ENCODE measurements at regions not wholly inside any gene's neighbourhood (a gene's known extent, or its start where the extent isn't known, plus 50 kb on each side); places are given as distances from the start of the nearest gene placed in this dataset.

DNA sequence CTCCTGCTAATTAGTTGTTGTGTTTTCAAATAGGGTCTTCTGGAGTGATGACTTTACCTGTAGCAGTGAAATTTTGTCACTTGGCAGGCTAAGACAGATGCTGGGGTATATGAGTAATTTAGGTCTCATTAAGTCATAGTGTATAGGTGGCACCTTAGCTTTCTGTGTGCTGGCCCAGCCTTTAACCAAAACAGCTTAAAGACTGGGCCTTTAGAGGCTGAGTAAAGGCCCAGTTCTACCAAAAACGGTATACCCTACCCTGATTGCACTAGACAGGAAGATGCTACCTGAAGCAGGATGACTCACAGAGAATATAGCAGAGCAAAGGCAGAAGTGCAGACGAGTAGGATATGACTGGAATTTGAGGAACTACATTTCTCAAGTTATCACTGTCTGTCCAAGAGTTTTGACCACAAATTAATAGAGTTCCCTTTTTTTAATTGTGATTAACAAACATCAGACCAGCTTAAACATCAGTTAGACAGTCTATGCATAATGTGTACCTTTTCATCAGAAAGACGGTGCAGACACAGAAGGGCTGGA lies 337.9 kb upstream of the SALL3 start:
- Histone ChIP-seq H3K4me1 (ENCODE audit: control insufficient read depth in 1 of 2, insufficient read depth in 2 of 2, low read length in 2 of 2) (no peaks in the 10 kb centered on the region), H3K9me3 (ENCODE audit: control insufficient read depth in 1 of 2, low read length in 2 of 2) (peaks cover 0 to 2% of the 10 kb centered on the region in 2 donors), H3K9ac (ENCODE audit: low read depth in 1 of 2, low read length in 2 of 2) (no peak overlapping the region), H3K36me3 (ENCODE audit: control insufficient read depth in 1 of 2, insufficient read depth in 2 of 2, low read length in 2 of 2) (no peaks in the 10 kb centered on the region), H3K4me3 (ENCODE audit: low read depth in 1 of 2, low read length in 2 of 2) (no peak overlapping the region), H3K27me3 (ENCODE audit: control insufficient read depth in 1 of 2, insufficient read depth in 2 of 2, low read length in 2 of 2) (no peaks in the 10 kb centered on the region), H3K27ac (ENCODE audit: low read depth, low read length) (no peak overlapping the region)

DNA sequence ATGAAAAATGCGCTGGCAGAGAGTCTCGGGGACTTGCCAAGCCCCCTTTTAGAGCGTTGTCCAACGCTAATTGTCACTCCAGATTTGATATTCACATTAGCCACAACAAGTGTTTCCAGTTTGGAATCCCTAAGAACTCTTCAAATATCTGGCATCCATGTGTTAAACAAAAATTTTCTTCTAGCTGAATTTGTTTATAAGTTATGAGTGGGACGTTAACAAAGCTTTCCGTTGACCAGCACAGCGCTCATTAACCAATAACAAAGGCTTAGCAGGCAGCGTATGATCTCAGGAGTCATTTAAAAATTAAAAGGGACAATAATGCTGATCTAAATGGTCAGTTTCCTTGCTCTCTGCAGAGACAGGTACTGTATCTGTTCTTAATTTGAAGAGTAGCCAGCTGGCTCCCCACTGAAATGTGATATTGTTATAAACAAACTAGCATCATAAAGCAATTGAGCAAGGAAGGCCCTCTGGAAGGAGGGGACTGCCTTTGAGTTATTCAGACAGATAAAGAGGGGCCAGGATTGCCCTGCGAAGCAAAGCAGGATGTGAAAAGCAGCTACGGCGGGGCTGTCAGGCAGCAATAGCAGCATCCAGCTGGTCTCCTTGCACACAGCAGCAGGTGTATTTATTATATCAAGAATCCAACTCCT lies 337.2 kb upstream of the SALL3 start:
- Histone ChIP-seq H3K4me1 (ENCODE audit: control insufficient read depth in 1 of 2, insufficient read depth in 2 of 2, low read length in 2 of 2) (no peaks in the 10 kb centered on the region), H3K27ac (ENCODE audit: low read depth, low read length) (no peak overlapping the region)

DNA sequence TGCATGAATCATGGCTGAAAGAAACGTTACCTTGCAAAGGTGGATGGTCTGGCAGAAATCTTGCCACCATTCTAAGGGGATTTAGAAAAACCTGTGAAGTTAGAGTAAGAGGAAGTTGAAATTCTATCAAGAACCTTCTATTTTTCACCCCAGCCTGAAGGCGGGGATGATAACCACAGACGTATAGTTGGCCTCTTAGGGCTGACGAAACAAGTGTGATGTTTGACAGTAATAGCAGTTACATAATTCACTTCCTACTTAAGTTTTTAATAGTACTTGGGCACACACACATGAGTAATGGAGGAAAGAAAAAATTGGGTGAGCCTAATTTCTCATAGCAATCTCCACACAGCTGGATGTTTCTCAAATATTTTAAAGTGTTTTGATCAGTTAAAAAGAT lies 336.6 kb upstream of the SALL3 start:
- H3K9me3 ChIP-seq (ENCODE audit: control insufficient read depth in 1 of 2, low read length in 2 of 2), result no peaks in the 10 kb centered on the region
- H3K9ac ChIP-seq (ENCODE audit: low read depth in 1 of 2, low read length in 2 of 2), result no peak overlapping the region
- no peaks in the 10 kb centered on the region for H3K4me1 ChIP-seq (ENCODE audit: control insufficient read depth in 1 of 2, insufficient read depth in 2 of 2, low read length in 2 of 2)
- no peak overlapping the region for H3K4me3 ChIP-seq (ENCODE audit: low read depth in 1 of 2, low read length in 2 of 2)
- no peaks in the 10 kb centered on the region for H3K27me3 ChIP-seq (ENCODE audit: control insufficient read depth in 1 of 2, insufficient read depth in 2 of 2, low read length in 2 of 2)
- H3K36me3 ChIP-seq (ENCODE audit: control insufficient read depth in 1 of 2, insufficient read depth in 2 of 2, low read length in 2 of 2), result no peaks in the 10 kb centered on the region
- H3K27ac ChIP-seq (ENCODE audit: low read depth, low read length), result no peak overlapping the region

More for the DNA sequence above, 337.2 kb upstream of the SALL3 start:
- Histone ChIP-seq H3K4me3 (ENCODE audit: low read depth in 1 of 2, low read length in 2 of 2) (no peak overlapping the region), H3K36me3 (ENCODE audit: control insufficient read depth in 1 of 2, insufficient read depth in 2 of 2, low read length in 2 of 2) (no peaks in the 10 kb centered on the region), H3K27me3 (ENCODE audit: control insufficient read depth in 1 of 2, insufficient read depth in 2 of 2, low read length in 2 of 2) (no peaks in the 10 kb centered on the region), H3K9ac (ENCODE audit: low read depth in 1 of 2, low read length in 2 of 2) (no peak overlapping the region), H3K9me3 (ENCODE audit: control insufficient read depth in 1 of 2, low read length in 2 of 2) (no peaks in the 10 kb centered on the region)

DNA sequence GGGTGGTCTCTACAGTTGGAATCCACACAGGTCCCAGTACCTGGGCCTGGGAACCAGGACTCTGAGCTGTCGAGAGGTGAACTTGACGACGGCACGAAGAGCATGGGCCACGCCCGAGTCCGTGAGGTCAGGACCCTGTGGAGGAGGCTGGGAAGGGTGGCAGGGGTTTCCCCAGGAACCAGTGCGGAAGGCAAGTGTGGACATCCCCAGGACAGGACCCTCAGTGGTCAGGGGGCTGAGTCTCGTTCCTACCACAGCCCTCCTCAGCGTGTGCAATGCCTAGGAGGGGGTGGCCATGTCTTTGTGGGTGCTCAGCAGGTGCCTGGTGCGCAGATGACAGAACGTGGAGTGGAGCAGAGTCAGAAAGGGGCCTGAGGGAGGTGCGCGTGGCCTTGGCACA lies 335.6 kb upstream of the SALL3 start:
- Histone ChIP-seq H3K27ac (ENCODE audit: low read depth, low read length) (no peak overlapping the region), H3K9me3 (ENCODE audit: control insufficient read depth in 1 of 2, low read length in 2 of 2) (no peaks in the 10 kb centered on the region), H3K27me3 (ENCODE audit: control insufficient read depth in 1 of 2, insufficient read depth in 2 of 2, low read length in 2 of 2) (no peaks in the 10 kb centered on the region), H3K9ac (ENCODE audit: low read depth in 1 of 2, low read length in 2 of 2) (no peak overlapping the region), H3K4me3 (ENCODE audit: low read depth in 1 of 2, low read length in 2 of 2) (no peak overlapping the region), H3K36me3 (ENCODE audit: control insufficient read depth in 1 of 2, insufficient read depth in 2 of 2, low read length in 2 of 2) (no peaks in the 10 kb centered on the region), H3K4me1 (ENCODE audit: control insufficient read depth in 1 of 2, insufficient read depth in 2 of 2, low read length in 2 of 2) (no peaks in the 10 kb centered on the region)

DNA sequence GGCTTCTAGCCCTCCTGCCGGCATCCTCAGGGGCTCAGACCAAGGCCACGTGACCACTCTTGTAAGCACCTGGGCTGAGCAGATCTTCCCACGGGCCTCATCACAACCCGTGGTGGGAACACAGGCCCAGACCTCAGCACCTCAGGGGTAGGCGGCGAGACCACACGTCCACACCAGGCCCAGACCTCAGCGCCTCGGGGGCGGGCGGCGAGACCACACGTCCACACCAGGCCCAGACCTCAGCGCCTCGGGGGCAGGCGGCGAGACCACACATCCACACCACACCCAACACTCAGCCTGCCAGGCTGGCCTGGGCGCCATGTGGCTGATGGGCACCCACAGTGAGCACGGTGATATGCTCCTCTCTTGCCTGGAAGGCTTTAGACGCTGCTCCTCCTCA lies 334.4 kb upstream of the SALL3 start:
- Histone ChIP-seq H3K9ac (ENCODE audit: low read depth in 1 of 2, low read length in 2 of 2) (no peak overlapping the region), H3K27me3 (ENCODE audit: control insufficient read depth in 1 of 2, insufficient read depth in 2 of 2, low read length in 2 of 2) (no peaks in the 10 kb centered on the region), H3K4me3 (ENCODE audit: low read depth in 1 of 2, low read length in 2 of 2) (no peak overlapping the region), H3K9me3 (ENCODE audit: control insufficient read depth in 1 of 2, low read length in 2 of 2) (peaks cover 0 to 2% of the 10 kb centered on the region in 2 donors), H3K27ac (ENCODE audit: low read depth, low read length) (no peak overlapping the region), H3K36me3 (ENCODE audit: control insufficient read depth in 1 of 2, insufficient read depth in 2 of 2, low read length in 2 of 2) (no peaks in the 10 kb centered on the region), H3K4me1 (ENCODE audit: control insufficient read depth in 1 of 2, insufficient read depth in 2 of 2, low read length in 2 of 2) (no peaks in the 10 kb centered on the region)

DNA sequence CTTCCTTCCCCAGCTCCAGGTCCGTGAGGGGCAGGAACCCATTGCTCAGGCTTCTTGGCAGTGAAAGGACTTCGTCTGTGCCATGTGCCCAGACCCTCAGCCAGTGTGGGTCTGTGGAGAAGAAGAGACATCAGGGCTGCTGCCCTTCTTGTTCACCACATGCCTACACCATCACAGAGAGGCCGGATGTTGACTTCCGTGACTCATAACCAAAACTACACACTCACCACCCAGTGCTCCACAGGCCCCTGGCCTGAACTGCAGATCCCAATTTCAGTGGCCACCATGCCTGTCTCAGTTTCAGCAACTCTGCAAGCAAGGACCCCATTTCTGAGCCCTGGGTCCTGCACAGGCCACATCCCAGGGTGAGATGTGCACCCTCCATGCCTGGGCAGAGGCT lies 332.6 kb upstream of the SALL3 start:
- H3K9me3 ChIP-seq (ENCODE audit: control insufficient read depth in 1 of 2, low read length in 2 of 2), result peaks cover 0 to 9% of the 10 kb centered on the region in 2 donors
- H3K9ac ChIP-seq (ENCODE audit: low read depth in 1 of 2, low read length in 2 of 2), result no peak overlapping the region
- H3K27me3 ChIP-seq (ENCODE audit: control insufficient read depth in 1 of 2, insufficient read depth in 2 of 2, low read length in 2 of 2), result no peaks in the 10 kb centered on the region
- no peak overlapping the region for H3K27ac ChIP-seq (ENCODE audit: low read depth, low read length)
- H3K4me3 ChIP-seq (ENCODE audit: low read depth in 1 of 2, low read length in 2 of 2), result no peak overlapping the region
- H3K36me3 ChIP-seq (ENCODE audit: control insufficient read depth in 1 of 2, insufficient read depth in 2 of 2, low read length in 2 of 2), result no peaks in the 10 kb centered on the region
- H3K4me1 ChIP-seq (ENCODE audit: control insufficient read depth in 1 of 2, insufficient read depth in 2 of 2, low read length in 2 of 2), result no peaks in the 10 kb centered on the region

DNA sequence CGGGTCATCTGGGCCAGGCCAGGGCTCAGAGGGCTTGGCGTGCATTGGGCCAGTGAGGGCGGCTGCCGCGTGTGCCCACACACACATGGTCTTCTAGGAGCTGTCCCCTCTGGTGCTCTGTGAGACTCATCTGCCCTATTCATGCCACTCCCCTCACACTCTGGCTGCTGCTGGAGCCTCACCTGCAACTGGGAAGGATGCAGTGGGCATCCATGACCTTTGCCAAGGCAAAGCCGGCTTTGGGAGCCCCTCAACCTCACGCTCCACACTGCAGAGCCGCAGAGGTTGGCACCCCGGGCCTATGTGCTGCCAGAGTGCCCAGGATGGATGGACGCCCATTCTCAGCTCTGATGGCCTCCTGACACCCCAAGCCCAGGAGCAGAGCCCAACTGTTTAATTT lies 330.2 kb upstream of the SALL3 start:
- Histone ChIP-seq H3K4me3 (ENCODE audit: low read depth in 1 of 2, low read length in 2 of 2) (no peak overlapping the region), H3K27ac (ENCODE audit: low read depth, low read length) (no peak overlapping the region), H3K27me3 (ENCODE audit: control insufficient read depth in 1 of 2, insufficient read depth in 2 of 2, low read length in 2 of 2) (no peaks in the 10 kb centered on the region), H3K9ac (ENCODE audit: low read depth in 1 of 2, low read length in 2 of 2) (no peak overlapping the region), H3K36me3 (ENCODE audit: control insufficient read depth in 1 of 2, insufficient read depth in 2 of 2, low read length in 2 of 2) (no peaks in the 10 kb centered on the region), H3K9me3 (ENCODE audit: control insufficient read depth in 1 of 2, low read length in 2 of 2) (peaks cover 0 to 15% of the 10 kb centered on the region in 2 donors), H3K4me1 (ENCODE audit: control insufficient read depth in 1 of 2, insufficient read depth in 2 of 2, low read length in 2 of 2) (no peaks in the 10 kb centered on the region)

DNA sequence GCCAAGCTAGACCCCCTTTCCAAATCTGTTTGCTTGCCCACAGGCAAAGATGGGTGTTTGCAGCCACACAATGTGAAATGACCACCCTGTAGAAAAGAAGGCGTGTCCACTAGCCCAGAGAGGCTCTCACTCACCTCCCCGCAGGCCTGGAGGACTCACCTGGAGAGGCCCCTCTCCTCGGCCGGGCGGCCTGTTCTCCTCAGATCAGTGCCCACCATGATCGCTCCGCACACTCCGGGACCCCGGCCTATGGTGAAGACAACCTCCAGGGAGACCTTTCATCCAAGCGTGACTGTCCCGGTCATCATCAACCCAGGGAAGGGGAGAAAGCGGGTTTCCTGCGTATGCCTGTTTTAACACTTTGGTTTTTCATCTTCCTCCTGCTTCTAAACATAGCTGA lies 328.7 kb upstream of the SALL3 start:
- Histone ChIP-seq H3K27me3 (ENCODE audit: control insufficient read depth in 1 of 2, insufficient read depth in 2 of 2, low read length in 2 of 2) (no peaks in the 10 kb centered on the region), H3K36me3 (ENCODE audit: control insufficient read depth in 1 of 2, insufficient read depth in 2 of 2, low read length in 2 of 2) (no peaks in the 10 kb centered on the region)

DNA sequence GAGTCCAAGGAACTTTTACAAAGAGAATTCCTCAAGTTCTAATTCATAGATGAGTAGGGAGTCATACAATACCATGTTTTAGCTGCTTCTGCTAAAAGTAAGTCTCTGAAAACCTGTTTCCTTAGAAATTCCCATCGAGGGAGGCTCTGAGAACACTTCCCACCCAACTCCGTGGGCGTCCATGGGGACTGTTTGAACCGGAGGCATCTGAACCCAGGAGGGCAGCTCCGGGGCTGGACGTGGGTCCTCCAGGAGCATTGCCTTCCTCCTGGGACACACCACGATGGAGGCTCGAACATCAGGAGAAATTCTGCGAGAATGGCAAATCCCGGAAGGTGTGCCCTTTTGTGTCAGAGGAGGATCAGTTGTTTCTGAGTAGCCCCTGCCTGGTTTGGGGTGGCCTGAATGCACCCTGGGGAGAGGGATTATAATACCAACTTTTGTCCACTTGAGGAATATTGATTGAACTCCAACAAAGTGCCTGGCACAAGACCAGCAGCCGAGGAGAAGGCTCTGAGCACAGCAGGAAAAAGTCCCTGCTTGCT lies 327.5 kb upstream of the SALL3 start:
- no peak overlapping the region for H3K4me3 ChIP-seq (ENCODE audit: low read depth in 1 of 2, low read length in 2 of 2)
- no peaks in the 10 kb centered on the region for H3K36me3 ChIP-seq (ENCODE audit: control insufficient read depth in 1 of 2, insufficient read depth in 2 of 2, low read length in 2 of 2)
- H3K27ac ChIP-seq (ENCODE audit: low read depth, low read length), result no peak overlapping the region
- H3K9me3 ChIP-seq (ENCODE audit: control insufficient read depth in 1 of 2, low read length in 2 of 2), result peaks cover 0 to 15% of the 10 kb centered on the region in 2 donors
- H3K9ac ChIP-seq (ENCODE audit: low read depth in 1 of 2, low read length in 2 of 2), result no peak overlapping the region
- no peaks in the 10 kb centered on the region for H3K4me1 ChIP-seq (ENCODE audit: control insufficient read depth in 1 of 2, insufficient read depth in 2 of 2, low read length in 2 of 2)
- H3K27me3 ChIP-seq (ENCODE audit: control insufficient read depth in 1 of 2, insufficient read depth in 2 of 2, low read length in 2 of 2), result no peaks in the 10 kb centered on the region

More for the DNA sequence above, 328.7 kb upstream of the SALL3 start:
- H3K4me3 ChIP-seq (ENCODE audit: low read depth in 1 of 2, low read length in 2 of 2), result no peak overlapping the region
- H3K9ac ChIP-seq (ENCODE audit: low read depth in 1 of 2, low read length in 2 of 2), result no peak overlapping the region
- no peak overlapping the region for H3K27ac ChIP-seq (ENCODE audit: low read depth, low read length)
- H3K9me3 ChIP-seq (ENCODE audit: control insufficient read depth in 1 of 2, low read length in 2 of 2), result peaks cover 0 to 15% of the 10 kb centered on the region in 2 donors
- no peaks in the 10 kb centered on the region for H3K4me1 ChIP-seq (ENCODE audit: control insufficient read depth in 1 of 2, insufficient read depth in 2 of 2, low read length in 2 of 2)

DNA sequence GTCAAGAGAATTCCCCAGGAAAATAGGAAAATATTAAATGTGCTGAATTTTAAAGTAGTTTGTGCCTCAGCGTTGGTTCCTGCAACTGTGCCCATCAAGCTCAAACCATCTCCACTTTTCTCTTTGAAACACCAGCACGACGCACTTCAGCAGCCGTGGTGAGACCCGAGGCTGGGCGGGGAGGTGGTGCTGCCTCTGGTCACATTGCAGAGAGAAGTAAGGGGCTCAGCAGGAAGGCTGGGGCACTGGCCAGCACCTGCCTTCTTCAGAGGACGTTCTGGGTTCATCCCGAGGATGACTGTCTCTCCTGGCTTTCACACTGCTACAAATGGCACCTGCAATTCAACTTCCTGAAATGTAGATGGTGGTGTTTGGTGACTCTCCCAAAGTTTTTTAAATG lies 323.7 kb upstream of the SALL3 start:
- peaks cover 0 to 12% of the 10 kb centered on the region in 2 donors for H3K9me3 ChIP-seq (ENCODE audit: control insufficient read depth in 1 of 2, low read length in 2 of 2)
- H3K27me3 ChIP-seq (ENCODE audit: control insufficient read depth in 1 of 2, insufficient read depth in 2 of 2, low read length in 2 of 2), result no peaks in the 10 kb centered on the region
- no peaks in the 10 kb centered on the region for H3K4me1 ChIP-seq (ENCODE audit: control insufficient read depth in 1 of 2, insufficient read depth in 2 of 2, low read length in 2 of 2)
- H3K27ac ChIP-seq (ENCODE audit: low read depth, low read length), result no peak overlapping the region
- H3K9ac ChIP-seq (ENCODE audit: low read depth in 1 of 2, low read length in 2 of 2), result no peak overlapping the region
- H3K36me3 ChIP-seq (ENCODE audit: control insufficient read depth in 1 of 2, insufficient read depth in 2 of 2, low read length in 2 of 2), result no peaks in the 10 kb centered on the region
- H3K4me3 ChIP-seq (ENCODE audit: low read depth in 1 of 2, low read length in 2 of 2), result no peak overlapping the region

Measured in duodenal mucosa (tissue), 2 donors.